MM.1S (cell line): ENCODE measurements at regions not wholly inside any gene's neighbourhood (a gene's known extent, or its start where the extent isn't known, plus 50 kb on each side); places are given as distances from the start of the nearest gene placed in this dataset.

Experiments
- DNase-seq: peaks from one replicate; pipeline ENCODE4 v3.0.0-alpha.2; 2015
- H2AFZ ChIP-seq: fragments of 300-600 bp; sonication (generic); 2 replicates; pipeline ENCODE4 v1.6.0; 2016; ENCODE audit warnings: antibody characterized with exemption, low read length
- H3F3A ChIP-seq: fragments of 300-600 bp; sonication (generic); 2 replicates; pipeline ENCODE4 v1.6.1; 2016; ENCODE audit warnings: mild to moderate bottlenecking, antibody characterized with exemption, low read length, moderate library complexity, mixed read lengths; ENCODE audit not compliant: insufficient read depth
- H3K27ac ChIP-seq: fragments of 300-600 bp; sonication (generic); 2 replicates; pipeline ENCODE4 v1.5.1; 2016; ENCODE audit warnings: mild to moderate bottlenecking, low read length
- H3K27me3 ChIP-seq: fragments of 300-600 bp; sonication (generic); replicated peaks from 2 replicates; pipeline ENCODE4 v1.6.0; 2016; ENCODE audit warnings: low read length; ENCODE audit not compliant: insufficient read depth
- H3K36me3 ChIP-seq: fragments of 300-600 bp; sonication (generic); replicated peaks from 2 replicates; pipeline ENCODE4 v1.6.1; 2016; ENCODE audit warnings: mild to moderate bottlenecking, low read length, mixed read lengths; ENCODE audit not compliant: insufficient read depth
- H3K4me1 ChIP-seq: fragments of 300-600 bp; sonication (generic); 2 replicates; pipeline ENCODE4 v1.6.1; 2016; ENCODE audit warnings: low read length, mixed read lengths
- H3K4me2 ChIP-seq: fragments of 300-600 bp; sonication (generic); 2 replicates; pipeline ENCODE4 v1.6.0; 2016; ENCODE audit warnings: low read depth, low read length
- H3K4me3 ChIP-seq: fragments of 300-600 bp; sonication (generic); 2 replicates; pipeline ENCODE4 v1.5.1; 2016; ENCODE audit warnings: low read length, mixed read lengths
- H3K79me2 ChIP-seq: fragments of 300-600 bp; sonication (generic); 2 replicates; pipeline ENCODE4 v1.6.1; 2016; ENCODE audit warnings: mixed run types, low read length, mixed read lengths
- H3K9ac ChIP-seq: fragments of 300-600 bp; sonication (generic); 2 replicates; pipeline ENCODE4 v1.6.1; 2016; ENCODE audit warnings: low read length, mixed read lengths
- H3K9me2 ChIP-seq: fragments of 300-600 bp; sonication (generic); replicated peaks from 2 replicates; pipeline ENCODE4 v1.6.1; 2016; ENCODE audit warnings: mild to moderate bottlenecking, low read length, mixed read lengths; ENCODE audit not compliant: insufficient read depth
- H3K9me3 ChIP-seq: fragments of 300-600 bp; sonication (generic); replicated peaks from 2 replicates; pipeline ENCODE4 v1.6.1; 2016; ENCODE audit warnings: mild to moderate bottlenecking, low read length, mixed read lengths; ENCODE audit not compliant: insufficient read depth
- H4K20me1 ChIP-seq: fragments of 300-600 bp; sonication (generic); 2 replicates; pipeline ENCODE4 v1.6.1; 2016; ENCODE audit warnings: mild to moderate bottlenecking, low read length, moderate library complexity, mixed read lengths; ENCODE audit not compliant: insufficient read depth
- CTCF ChIP-seq: fragments of 300-600 bp; sonication (generic); IDR thresholded peaks from 2 replicates; pipeline ENCODE4 v1.5.1; 2016; ENCODE audit warnings: antibody characterized with exemption, low read length, mixed read lengths
- EZH2 ChIP-seq: fragments of 300-600 bp; sonication (generic); optimal IDR thresholded peaks from 2 replicates; pipeline ENCODE3; 2017; ENCODE audit warnings: low read depth, mild to moderate bottlenecking, antibody characterized with exemption, low read length, mixed read lengths
- EZH2phosphoT487 ChIP-seq: fragments of 300-600 bp; sonication (generic); IDR thresholded peaks from 2 replicates; pipeline ENCODE4 v1.6.1; 2018; ENCODE audit warnings: antibody characterized with exemption, low read length

GRCh38 chr5:105685884-105686283 lies 1984.9 kb downstream of the EFNA5 start:
- Histone ChIP-seq H3K9ac (no peak overlapping the region), H2AFZ (no peak overlapping the region), H3K27ac (no peak overlapping the region), H3K4me2 (no peak overlapping the region), H3K79me2 (no peaks in the 10 kb centered on the region), H3K4me3 (no peak overlapping the region), H3K36me3 (no peaks in the 10 kb centered on the region), H3K27me3 (no peaks in the 10 kb centered on the region), H3F3A (no peaks in the 10 kb centered on the region), H3K9me2 (no peaks in the 10 kb centered on the region), H4K20me1 (no peaks in the 10 kb centered on the region), H3K4me1 (no peaks in the 10 kb centered on the region), H3K9me3 (no peaks in the 10 kb centered on the region)
- TF ChIP-seq EZH2phosphoT487, result no peak
- no peak for TF ChIP-seq EZH2
- no peak for TF ChIP-seq CTCF
- no peak for DNase-seq

GRCh38 chr5:105684799-105685198 lies 1985.9 kb downstream of the EFNA5 start:
- no peak for DNase-seq

GRCh38 chr5:105680858-105681475 lies 1989.8 kb downstream of the EFNA5 start:
- no peaks in the 10 kb centered on the region for H3K9me3 ChIP-seq
- no peaks in the 10 kb centered on the region for H3F3A ChIP-seq
- no peaks in the 10 kb centered on the region for H4K20me1 ChIP-seq
- no peaks in the 10 kb centered on the region for H3K27me3 ChIP-seq
- H3K36me3 ChIP-seq, result no peaks in the 10 kb centered on the region
- H3K9ac ChIP-seq, result no peak overlapping the region
- no peaks in the 10 kb centered on the region for H3K9me2 ChIP-seq
- H3K79me2 ChIP-seq, result no peaks in the 10 kb centered on the region
- H3K27ac ChIP-seq, result no peak overlapping the region
- no peak overlapping the region for H3K4me2 ChIP-seq
- H3K4me1 ChIP-seq, result no peaks in the 10 kb centered on the region
- no peak for DNase-seq
- H2AFZ ChIP-seq, result no peak overlapping the region
- TF ChIP-seq EZH2 (no peak), EZH2phosphoT487 (no peak), CTCF (no peak)
- H3K4me3 ChIP-seq, result no peak overlapping the region

More at GRCh38 chr5:105684799-105685198, 1985.9 kb downstream of the EFNA5 start:
- TF ChIP-seq EZH2phosphoT487 (no peak), EZH2 (no peak), CTCF (no peak)
- Histone ChIP-seq H3K27me3 (no peaks in the 10 kb centered on the region), H3K9me2 (no peaks in the 10 kb centered on the region), H3F3A (no peaks in the 10 kb centered on the region), H2AFZ (no peak overlapping the region), H3K9me3 (no peaks in the 10 kb centered on the region), H3K4me3 (no peak overlapping the region), H3K27ac (no peak overlapping the region), H3K4me1 (no peaks in the 10 kb centered on the region), H4K20me1 (no peaks in the 10 kb centered on the region), H3K36me3 (no peaks in the 10 kb centered on the region), H3K9ac (no peak overlapping the region), H3K79me2 (no peaks in the 10 kb centered on the region), H3K4me2 (no peak overlapping the region)
